ENCODE measurements at regions not wholly inside any gene's neighbourhood (a gene's known extent, or its start where the extent isn't known, plus 50 kb on each side); places are given as distances from the start of the nearest gene placed in this dataset.
"Not testable (repeated sequence)": the region's sequence is repeated elsewhere in the genome, so short reads cannot be mapped to it uniquely, and the experiment has no call there.

GRCh38 chr1:70785287-70785686 lies 262.3 kb downstream of the PTGER3 start:
- no peak overlapping the region for H3K9ac ChIP-seq (ENCODE audit: low read length in 3 of 3)
- no peaks in the 10 kb centered on the region for H3K27me3 ChIP-seq (ENCODE audit: control insufficient read depth, insufficient read depth, low read length)
- H3K9me3 ChIP-seq (ENCODE audit: control insufficient read depth in 2 of 3, insufficient read depth in 1 of 3, low read length in 3 of 3) = no peaks in the 10 kb centered on the region
- intact Hi-C loops (cut with DNase I) = no loop called here
- no peaks in the 10 kb centered on the region for H3K36me3 ChIP-seq (ENCODE audit: control insufficient read depth in 2 of 3, insufficient read depth in 3 of 3, low read length in 3 of 3)
- no peaks in the 10 kb centered on the region for H3K4me1 ChIP-seq (ENCODE audit: control insufficient read depth in 2 of 3, insufficient read depth in 2 of 3, low read depth in 1 of 3, low read length in 3 of 3)
- no peak overlapping the region for H3K27ac ChIP-seq (ENCODE audit: low read depth in 2 of 2, low read length in 2 of 2)
- no peak overlapping the region for H3K4me3 ChIP-seq (ENCODE audit: low read length in 3 of 3)
- TF ChIP-seq, protein P1, sequence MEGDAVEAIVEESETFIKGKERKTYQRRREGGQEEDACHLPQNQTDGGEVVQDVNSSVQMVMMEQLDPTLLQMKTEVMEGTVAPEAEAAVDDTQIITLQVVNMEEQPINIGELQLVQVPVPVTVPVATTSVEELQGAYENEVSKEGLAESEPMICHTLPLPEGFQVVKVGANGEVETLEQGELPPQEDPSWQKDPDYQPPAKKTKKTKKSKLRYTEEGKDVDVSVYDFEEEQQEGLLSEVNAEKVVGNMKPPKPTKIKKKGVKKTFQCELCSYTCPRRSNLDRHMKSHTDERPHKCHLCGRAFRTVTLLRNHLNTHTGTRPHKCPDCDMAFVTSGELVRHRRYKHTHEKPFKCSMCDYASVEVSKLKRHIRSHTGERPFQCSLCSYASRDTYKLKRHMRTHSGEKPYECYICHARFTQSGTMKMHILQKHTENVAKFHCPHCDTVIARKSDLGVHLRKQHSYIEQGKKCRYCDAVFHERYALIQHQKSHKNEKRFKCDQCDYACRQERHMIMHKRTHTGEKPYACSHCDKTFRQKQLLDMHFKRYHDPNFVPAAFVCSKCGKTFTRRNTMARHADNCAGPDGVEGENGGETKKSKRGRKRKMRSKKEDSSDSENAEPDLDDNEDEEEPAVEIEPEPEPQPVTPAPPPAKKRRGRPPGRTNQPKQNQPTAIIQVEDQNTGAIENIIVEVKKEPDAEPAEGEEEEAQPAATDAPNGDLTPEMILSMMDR (IDR thresholded peaks at IDR 0.05; ENCODE audit: borderline replicate concordance, extremely low read depth, insufficient read depth) = no peak
- DNase-seq (no peak), FAIRE-seq (no peak)

- Histone ChIP-seq H3K4me1 (ENCODE audit: control insufficient read depth in 2 of 3, insufficient read depth in 2 of 3, low read depth in 1 of 3, low read length in 3 of 3) (no peaks in the 10 kb centered on the region), H3K27me3 (ENCODE audit: control insufficient read depth, insufficient read depth, low read length) (no peaks in the 10 kb centered on the region), H3K4me3 (ENCODE audit: low read length in 3 of 3) (no peak overlapping the region), H3K27ac (ENCODE audit: low read depth in 2 of 2, low read length in 2 of 2) (no peak overlapping the region), H3K36me3 (ENCODE audit: control insufficient read depth in 2 of 3, insufficient read depth in 3 of 3, low read length in 3 of 3) (no peaks in the 10 kb centered on the region), H3K9me3 (ENCODE audit: control insufficient read depth in 2 of 3, insufficient read depth in 1 of 3, low read length in 3 of 3) (no peaks in the 10 kb centered on the region), H3K9ac (ENCODE audit: low read length in 3 of 3) (no peak overlapping the region)
- intact Hi-C loops (cut with DNase I) = no loop called here
- DNase-seq = no peak
- no peak for FAIRE-seq
- TF ChIP-seq, protein P1 (IDR thresholded peaks at IDR 0.05; ENCODE audit: borderline replicate concordance, extremely low read depth, insufficient read depth) = no peak
These were observed 257.2 kb downstream of the PTGER3 start for GRCh38 chr1:70790232-70790923.

DNA sequence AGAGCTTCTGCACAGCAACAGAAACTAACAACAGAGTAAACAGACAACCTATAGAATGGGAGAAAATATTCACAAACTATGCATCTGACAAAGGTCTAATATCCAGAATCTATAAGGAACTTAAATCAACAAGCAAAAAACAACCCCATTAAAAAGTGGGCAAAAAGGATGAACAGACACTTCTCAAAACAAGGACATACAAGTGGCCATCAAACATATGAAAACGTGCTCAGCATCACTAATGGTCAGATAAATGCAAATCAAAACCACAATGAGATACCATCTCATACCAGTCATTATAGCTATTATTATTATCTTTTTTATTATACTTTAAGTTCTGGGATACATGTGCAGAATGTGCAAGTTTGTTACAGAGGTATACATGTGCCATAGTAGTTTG lies 252.6 kb downstream of the PTGER3 start:
- H3K27me3 ChIP-seq (ENCODE audit: control insufficient read depth, insufficient read depth, low read length); H3K9ac ChIP-seq (ENCODE audit: low read length in 3 of 3); FAIRE-seq; DNase-seq; H3K27ac ChIP-seq (ENCODE audit: low read depth in 2 of 2, low read length in 2 of 2); H3K9me3 ChIP-seq (ENCODE audit: control insufficient read depth in 2 of 3, insufficient read depth in 1 of 3, low read length in 3 of 3); H3K4me1 ChIP-seq (ENCODE audit: control insufficient read depth in 2 of 3, insufficient read depth in 2 of 3, low read depth in 1 of 3, low read length in 3 of 3); intact Hi-C loops (cut with DNase I); H3K36me3 ChIP-seq (ENCODE audit: control insufficient read depth in 2 of 3, insufficient read depth in 3 of 3, low read length in 3 of 3); H3K4me3 ChIP-seq (ENCODE audit: low read length in 3 of 3): not testable (repeated sequence)

DNA sequence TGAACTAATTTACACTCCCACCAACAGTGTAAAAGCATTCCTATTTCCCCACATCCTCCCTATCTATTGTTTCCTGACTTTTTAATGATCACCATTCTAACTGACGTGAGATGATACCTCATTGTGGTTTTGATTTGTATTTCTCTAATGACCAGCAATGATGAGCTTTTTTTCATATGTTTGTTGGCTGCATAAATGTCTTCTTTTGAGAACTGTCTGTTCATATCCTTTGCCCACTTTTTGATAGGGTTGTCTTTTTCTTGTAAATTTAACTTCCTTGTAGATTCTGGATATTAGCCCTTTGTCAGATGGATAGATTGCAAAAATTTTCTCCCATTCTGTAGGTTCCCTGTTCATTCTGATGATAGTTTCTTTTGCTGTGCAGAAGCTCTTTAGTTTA lies 251.3 kb downstream of the PTGER3 start:
- FAIRE-seq; H3K4me1 ChIP-seq (ENCODE audit: control insufficient read depth in 2 of 3, insufficient read depth in 2 of 3, low read depth in 1 of 3, low read length in 3 of 3); H3K27me3 ChIP-seq (ENCODE audit: control insufficient read depth, insufficient read depth, low read length); H3K9me3 ChIP-seq (ENCODE audit: control insufficient read depth in 2 of 3, insufficient read depth in 1 of 3, low read length in 3 of 3); intact Hi-C loops (cut with DNase I); H3K36me3 ChIP-seq (ENCODE audit: control insufficient read depth in 2 of 3, insufficient read depth in 3 of 3, low read length in 3 of 3); H3K4me3 ChIP-seq (ENCODE audit: low read length in 3 of 3); DNase-seq; H3K27ac ChIP-seq (ENCODE audit: low read depth in 2 of 2, low read length in 2 of 2); H3K9ac ChIP-seq (ENCODE audit: low read length in 3 of 3): not testable (repeated sequence)

DNA sequence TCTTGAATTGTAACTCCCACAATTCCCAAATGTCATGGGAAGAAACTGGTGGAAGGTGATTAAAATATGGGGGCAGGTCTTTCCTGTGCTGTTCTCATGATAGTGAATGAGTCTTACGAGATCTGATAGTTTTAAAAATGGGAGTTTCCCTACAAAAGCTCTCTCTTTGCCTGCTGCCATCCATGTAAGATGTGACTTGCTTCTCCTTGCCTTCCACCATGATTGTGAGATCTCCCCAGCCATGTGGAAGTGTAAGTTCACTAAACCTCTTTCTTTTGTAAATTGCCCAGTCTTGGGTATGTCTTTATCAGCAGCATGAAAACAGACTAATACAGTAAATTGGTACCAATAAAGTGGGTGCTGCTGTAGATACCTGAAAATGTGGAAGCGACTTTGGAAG lies 245.0 kb downstream of the PTGER3 start:
- FAIRE-seq; H3K9me3 ChIP-seq (ENCODE audit: control insufficient read depth in 2 of 3, insufficient read depth in 1 of 3, low read length in 3 of 3); intact Hi-C loops (cut with DNase I): not testable (repeated sequence)

More for the DNA sequence above, 245.0 kb downstream of the PTGER3 start:
- H3K9ac ChIP-seq (ENCODE audit: low read length in 3 of 3); H3K27me3 ChIP-seq (ENCODE audit: control insufficient read depth, insufficient read depth, low read length); H3K36me3 ChIP-seq (ENCODE audit: control insufficient read depth in 2 of 3, insufficient read depth in 3 of 3, low read length in 3 of 3); H3K4me3 ChIP-seq (ENCODE audit: low read length in 3 of 3); DNase-seq; H3K4me1 ChIP-seq (ENCODE audit: control insufficient read depth in 2 of 3, insufficient read depth in 2 of 3, low read depth in 1 of 3, low read length in 3 of 3); H3K27ac ChIP-seq (ENCODE audit: low read depth in 2 of 2, low read length in 2 of 2): not testable (repeated sequence)

Data from kidney (tissue), 13 donors.